NCI-H1417 treated with DMSO at 0.1 percent for 48 hours (cell line): ENCODE measurements at regions not wholly inside any gene's neighbourhood (a gene's known extent, or its start where the extent isn't known, plus 50 kb on each side); places are given as distances from the start of the nearest gene placed in this dataset.

Experiments
- DNase-seq: peaks from one replicate; lab custom pipeline; 2025; lab: John Stamatoyannopoulos, UW

DNA sequence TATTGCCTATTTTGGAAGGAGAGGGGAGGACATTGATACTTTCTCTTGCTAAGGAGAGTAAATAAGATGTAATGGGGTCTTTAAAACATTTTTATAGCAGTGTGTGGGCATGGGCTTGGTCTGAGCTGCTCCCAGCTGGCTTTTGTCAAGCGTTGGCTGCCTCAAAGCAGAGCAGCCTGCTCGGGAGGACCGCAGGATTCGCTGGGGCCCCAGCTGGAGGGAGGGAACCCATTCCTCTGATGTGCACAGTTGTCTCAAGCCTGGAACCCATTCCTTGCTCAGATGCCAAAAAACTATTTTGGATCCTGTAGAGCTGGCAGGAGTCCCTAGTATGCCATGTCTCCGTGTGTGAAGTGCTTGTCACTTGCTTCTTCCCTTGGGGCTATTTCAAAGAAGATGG, 59.4 kb upstream of the RMDN2 start:
- DNase-seq: no peak

DNA sequence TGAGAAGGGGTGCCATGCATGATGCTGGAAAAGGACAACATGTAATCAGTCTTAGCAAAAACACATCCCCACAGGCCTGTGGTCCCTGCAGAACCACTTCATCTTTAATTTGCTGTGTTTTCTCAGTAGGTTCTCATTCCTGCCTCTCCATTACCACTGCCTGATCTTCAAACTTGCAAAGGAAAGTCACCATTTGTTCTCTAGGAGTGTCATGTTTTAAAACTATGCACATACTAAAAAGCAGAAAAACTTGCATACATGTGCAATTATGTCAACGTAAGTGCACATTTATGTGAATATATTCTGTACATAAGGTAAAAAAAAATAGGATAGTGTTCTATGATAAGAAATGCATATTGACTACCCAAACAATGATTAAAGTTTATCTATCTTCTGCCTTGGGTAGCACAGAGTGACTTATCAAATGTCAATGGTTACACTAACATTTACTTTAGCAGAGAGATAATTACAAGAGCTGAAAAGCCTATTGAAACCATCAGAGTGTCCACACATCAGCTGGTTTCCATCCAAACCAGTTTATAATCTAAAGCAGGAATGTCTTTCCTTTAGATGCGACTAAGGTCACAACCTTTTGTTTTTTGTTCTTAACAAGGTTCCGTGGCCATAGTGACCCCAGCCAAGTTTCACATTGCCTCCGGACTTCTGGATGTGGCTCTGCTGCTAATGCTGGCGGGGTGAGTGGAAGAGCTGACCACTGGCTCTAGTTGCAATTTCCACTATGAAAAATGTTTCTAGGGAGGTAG, 58.7 kb upstream of the RMDN2 start:
- DNase-seq: no peak

GRCh38 chr2:37867166-37867565, 57.9 kb upstream of the RMDN2 start:
- DNase-seq: no peak

- no peak for DNase-seq
These were observed 56.2 kb upstream of the RMDN2 start for GRCh38 chr2:37868866-37869265.

DNA sequence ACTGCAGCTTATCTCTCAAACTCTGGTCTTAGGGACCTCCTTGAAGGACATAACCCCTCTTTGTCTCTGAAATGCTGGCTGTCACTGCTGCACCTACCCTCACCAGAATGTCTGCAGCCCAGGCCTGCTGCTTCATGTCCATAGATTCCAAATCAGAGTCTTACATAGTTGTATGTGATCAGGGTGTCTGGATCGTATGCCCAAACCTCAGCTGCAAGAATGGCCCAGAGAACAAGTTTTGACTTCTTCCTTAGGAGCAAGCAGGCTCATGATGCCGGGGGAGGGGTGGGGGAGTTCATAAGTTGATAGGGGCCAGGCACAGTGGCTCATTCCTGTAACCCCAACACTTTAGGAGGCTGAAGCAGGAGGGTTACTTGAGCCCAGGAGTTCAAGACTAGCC, 55.8 kb upstream of the RMDN2 start:
- DNase-seq: no peak

- DNase-seq: no peak
These were observed 55.3 kb upstream of the RMDN2 start for GRCh38 chr2:37869771-37870170.

DNA sequence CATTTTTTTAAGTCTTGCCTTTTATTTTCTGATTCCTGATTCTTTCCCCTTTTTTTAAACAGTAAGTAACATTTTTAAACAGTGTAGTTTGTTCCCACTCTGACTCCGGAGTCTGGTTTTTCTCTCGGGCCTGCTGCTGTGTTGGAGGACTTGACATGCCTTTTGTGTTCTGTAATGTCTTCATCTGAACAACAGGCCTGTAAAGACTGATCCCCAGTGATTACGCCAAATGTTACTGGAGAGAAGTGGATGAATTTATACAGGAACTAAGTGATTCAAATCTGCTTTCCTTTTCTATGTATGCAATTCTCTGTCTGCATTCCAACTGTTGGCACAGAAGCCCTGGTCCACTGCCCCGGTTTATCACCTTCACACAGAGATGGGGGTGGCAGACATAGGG, 54.3 kb upstream of the RMDN2 start:
- DNase-seq: no peak

DNA sequence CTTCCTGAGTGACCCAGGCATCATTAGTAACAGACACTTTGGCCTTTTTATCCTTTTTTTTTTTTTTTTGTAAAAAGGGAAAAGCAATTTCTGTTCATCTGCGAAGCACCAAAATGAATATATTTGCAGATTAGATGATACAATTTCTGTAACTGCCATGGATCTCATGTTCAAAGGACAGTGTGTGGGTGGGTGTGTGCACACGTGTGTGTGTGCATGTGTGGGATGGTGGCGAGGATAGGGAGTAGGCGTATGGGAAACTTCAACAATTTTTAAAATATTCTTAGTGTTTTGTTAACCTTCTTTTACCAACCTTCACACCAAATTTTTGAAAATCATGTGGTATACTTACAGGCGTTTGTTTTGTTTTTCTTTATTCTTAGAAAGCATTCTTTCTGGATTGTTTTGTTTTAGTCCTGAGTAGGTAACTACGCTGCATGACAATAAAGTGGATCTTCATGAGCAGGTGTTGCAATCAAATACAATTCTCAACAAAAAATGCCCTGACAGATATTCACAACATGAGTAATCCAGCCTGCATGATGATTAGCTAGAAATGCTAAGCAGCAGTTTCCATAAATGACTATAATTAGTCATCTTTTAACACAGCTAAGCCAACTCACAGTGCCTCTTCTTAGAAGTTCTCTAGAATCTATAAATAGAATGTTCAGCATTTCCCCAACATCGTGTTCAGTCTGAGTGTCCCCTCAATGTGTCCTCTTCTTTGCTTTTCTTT, 53.5 kb upstream of the RMDN2 start:
- no peak for DNase-seq

DNA sequence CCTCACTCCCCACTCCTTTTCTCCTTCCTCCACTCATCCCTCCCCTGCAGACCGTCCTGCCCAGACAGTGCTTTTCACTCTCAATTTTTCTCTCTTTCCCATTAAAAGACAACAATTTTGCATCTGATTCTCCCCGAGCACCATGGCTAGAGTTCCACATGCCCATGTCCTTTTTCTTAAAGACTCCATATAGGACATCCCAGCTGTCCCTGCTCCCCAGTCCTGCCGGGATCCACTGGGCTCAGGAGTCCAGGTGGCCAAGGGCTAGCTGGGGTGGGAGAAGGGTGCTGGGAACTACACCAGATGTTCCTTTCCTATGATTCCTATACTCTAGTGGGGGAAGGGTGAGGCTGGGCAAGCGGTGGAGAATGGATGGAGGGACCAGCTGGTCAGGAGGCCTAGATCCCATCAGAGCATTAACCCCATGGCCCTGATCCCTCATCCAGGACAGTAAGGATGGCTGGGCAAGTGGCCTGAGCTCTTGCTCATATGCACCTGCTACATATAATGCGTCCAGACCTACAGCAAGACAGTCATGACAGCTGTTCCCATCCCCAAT, 52.8 kb upstream of the RMDN2 start:
- DNase-seq: no peak

DNA sequence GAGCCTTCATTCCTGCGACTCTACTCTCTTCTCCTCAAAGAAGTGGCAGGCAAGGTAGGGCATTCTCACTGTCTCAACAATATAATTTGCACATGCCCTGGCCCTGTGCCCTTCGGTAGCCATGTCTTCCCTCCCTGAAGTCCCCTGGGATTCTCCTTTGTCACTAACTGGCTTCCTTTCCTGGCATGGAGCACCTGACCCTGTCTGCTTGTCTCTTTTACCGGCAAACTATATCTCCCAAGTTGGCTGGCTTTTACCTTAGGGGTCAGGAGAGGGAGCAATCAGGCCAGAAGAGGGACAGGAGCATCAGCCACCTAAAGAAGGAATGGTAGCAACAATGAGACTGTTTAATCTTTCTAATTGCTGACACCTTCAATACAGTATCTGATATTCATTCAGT, 51.9 kb upstream of the RMDN2 start:
- no peak for DNase-seq

- no peak for DNase-seq
These were observed 51.2 kb upstream of the RMDN2 start for GRCh38 chr2:37873749-37874330.

DNA sequence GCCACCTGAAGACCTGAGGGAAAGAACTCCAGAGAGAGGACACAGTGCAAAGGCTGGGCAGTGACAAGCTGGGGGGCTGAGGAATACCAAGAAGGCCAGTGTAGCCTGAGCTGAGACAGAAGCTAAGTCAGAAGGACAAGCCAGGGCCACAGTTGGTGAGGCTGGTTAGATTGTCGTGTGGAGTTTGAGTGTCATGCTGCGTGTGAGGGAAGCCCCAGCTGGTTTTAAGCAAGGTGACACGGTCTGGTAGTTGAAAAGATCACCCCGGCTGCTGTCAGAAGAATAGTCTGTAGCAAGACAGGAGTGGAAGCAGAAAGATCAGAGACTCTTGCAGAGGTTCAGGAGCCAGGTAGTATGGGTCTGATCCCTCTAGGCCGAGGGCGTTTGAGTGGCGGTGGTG, 50.6 kb upstream of the RMDN2 start:
- no peak for DNase-seq
